ENCODE measurements at regions not wholly inside any gene's neighbourhood (a gene's known extent, or its start where the extent isn't known, plus 50 kb on each side); places are given as distances from the start of the nearest gene placed in this dataset.
"Not testable (repeated sequence)": the region's sequence is repeated elsewhere in the genome, so short reads cannot be mapped to it uniquely, and the experiment has no call there.

- DNase-seq, result no peak
Observed at GRCh38 chr5:124614836-124615385, 131.5 kb downstream of the ZNF608 start.

- no peak for DNase-seq
Observed at GRCh38 chr5:124614105-124614504, 132.3 kb downstream of the ZNF608 start.

GRCh38 chr5:124613273-124613953, 133.0 kb downstream of the ZNF608 start:
- no peak for DNase-seq

- DNase-seq, result no peak
Observed at GRCh38 chr5:124612023-124612422, 134.4 kb downstream of the ZNF608 start.

GRCh38 chr5:124611262-124611661, 135.2 kb downstream of the ZNF608 start:
- not testable (repeated sequence) for DNase-seq

- DNase-seq, result not testable (repeated sequence)
Observed at GRCh38 chr5:124609685-124610084, 136.8 kb downstream of the ZNF608 start.

GRCh38 chr5:124606543-124606942, 139.9 kb downstream of the ZNF608 start:
- no peak for DNase-seq

- no peak for DNase-seq
Observed at GRCh38 chr5:124606093-124606492, 140.3 kb downstream of the ZNF608 start.

- no peak for DNase-seq
Observed at GRCh38 chr5:124605541-124605940, 140.9 kb downstream of the ZNF608 start.

- no peak for DNase-seq
Observed at GRCh38 chr5:124604419-124604818, 142.0 kb downstream of the ZNF608 start.

- no peak for DNase-seq
Observed at GRCh38 chr5:124602925-124603650, 143.4 kb downstream of the ZNF608 start.

- peak; percentile 31 for DNase-seq
Observed at GRCh38 chr5:124599028-124599973, 147.1 kb downstream of the ZNF608 start.

- no peak for DNase-seq
Observed at GRCh38 chr5:124596595-124597421, 149.6 kb downstream of the ZNF608 start.

- no peak for DNase-seq
Observed at GRCh38 chr5:124593952-124594351, 152.5 kb downstream of the ZNF608 start.

- DNase-seq, result no peak
Observed at GRCh38 chr5:124592891-124593290, 153.5 kb downstream of the ZNF608 start.

- no peak for DNase-seq
Observed at GRCh38 chr5:124591583-124591982, 154.9 kb downstream of the ZNF608 start.

GRCh38 chr5:124590686-124591085, 155.8 kb downstream of the ZNF608 start:
- no peak for DNase-seq

GRCh38 chr5:124587280-124587679, 159.2 kb downstream of the ZNF608 start:
- no peak for DNase-seq

GRCh38 chr5:124584991-124585715, 161.3 kb downstream of the ZNF608 start:
- DNase-seq, result no peak

- DNase-seq, result peak; percentile 88
Observed at GRCh38 chr5:124583469-124584350, 162.7 kb downstream of the ZNF608 start.

GRCh38 chr5:124582561-124582840, 163.9 kb downstream of the ZNF608 start:
- no peak for DNase-seq
